ENCODE measurements at regions not wholly inside any gene's neighbourhood (a gene's known extent, or its start where the extent isn't known, plus 50 kb on each side); places are given as distances from the start of the nearest gene placed in this dataset.

DNA sequence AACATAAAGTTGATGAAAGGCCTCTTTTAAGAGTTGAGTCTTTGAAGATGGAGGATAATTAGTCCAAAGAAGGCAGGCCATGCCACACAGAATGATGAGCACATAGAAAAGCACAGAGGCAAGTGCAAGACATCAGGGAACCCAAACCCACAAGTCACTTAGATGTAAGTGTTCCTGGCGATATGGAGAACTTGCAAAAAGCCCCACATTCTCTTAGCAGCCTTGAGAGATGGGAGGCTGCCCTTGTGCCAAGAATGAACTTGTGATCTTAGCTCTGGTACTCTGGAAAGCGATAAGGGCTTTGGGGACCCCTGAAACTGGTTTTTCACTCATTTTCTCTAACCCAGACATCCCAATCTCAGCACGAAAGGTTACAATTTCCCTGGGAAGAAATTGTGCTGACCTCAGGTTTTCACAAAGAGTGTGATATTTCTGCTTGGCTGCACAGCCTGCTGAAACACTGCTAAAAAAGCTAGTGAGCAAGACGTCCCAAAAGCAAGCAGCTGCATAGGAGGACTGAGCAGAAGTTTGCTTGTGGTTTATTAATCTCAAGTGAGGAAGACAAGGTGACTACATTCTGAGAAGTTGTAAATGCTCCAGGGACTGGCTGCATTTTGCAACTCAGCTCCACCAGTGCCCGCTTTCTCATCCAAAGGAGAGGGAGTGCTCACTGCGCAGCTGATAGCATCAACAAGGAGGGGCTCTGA is 496.9 kb upstream of the CAMK1G start:
- peak; percentile 78 for DNase-seq
- Histone ChIP-seq H3F3A (ENCODE audit: insufficient read depth, low read length) (peaks cover 16% of the 10 kb centered on the region), H3K4me3 (ENCODE audit: low read length) (no peak overlapping the region), H3K27ac (ENCODE audit: low read length) (peak overlapping the region; percentile 32; the same call in 1 of the 2 replicates), H3K27me3 (replicated peaks; ENCODE audit: insufficient read depth, low read length) (no peaks in the 10 kb centered on the region), H4K20me1 (ENCODE audit: insufficient read depth, low read length) (no peaks in the 10 kb centered on the region), H2AFZ (ENCODE audit: low read length) (peak overlapping the region; percentile 26), H3K9ac (ENCODE audit: low read length) (no peak overlapping the region), H3K4me2 (ENCODE audit: low read depth, low read length) (peak overlapping the region; percentile 12; the same call in 1 of the 2 replicates), H3K4me1 (ENCODE audit: low read length) (peaks cover 41% of the 10 kb centered on the region), H3K79me2 (ENCODE audit: low read length) (no peaks in the 10 kb centered on the region), H3K36me3 (replicated peaks; ENCODE audit: insufficient read depth, low read length) (no peaks in the 10 kb centered on the region), H3K9me2 (replicated peaks; ENCODE audit: insufficient read depth, low read length) (no peaks in the 10 kb centered on the region), H3K9me3 (replicated peaks; ENCODE audit: insufficient read depth, low read length) (no peaks in the 10 kb centered on the region)
- no peak for TF ChIP-seq EZH2 (optimal IDR thresholded peaks at IDR 0.05; ENCODE audit: low read depth, low read length)
- TF ChIP-seq EZH2phosphoT487 (IDR thresholded peaks at IDR 0.05; ENCODE audit: low read length), result no peak
- TF ChIP-seq, protein P1, sequence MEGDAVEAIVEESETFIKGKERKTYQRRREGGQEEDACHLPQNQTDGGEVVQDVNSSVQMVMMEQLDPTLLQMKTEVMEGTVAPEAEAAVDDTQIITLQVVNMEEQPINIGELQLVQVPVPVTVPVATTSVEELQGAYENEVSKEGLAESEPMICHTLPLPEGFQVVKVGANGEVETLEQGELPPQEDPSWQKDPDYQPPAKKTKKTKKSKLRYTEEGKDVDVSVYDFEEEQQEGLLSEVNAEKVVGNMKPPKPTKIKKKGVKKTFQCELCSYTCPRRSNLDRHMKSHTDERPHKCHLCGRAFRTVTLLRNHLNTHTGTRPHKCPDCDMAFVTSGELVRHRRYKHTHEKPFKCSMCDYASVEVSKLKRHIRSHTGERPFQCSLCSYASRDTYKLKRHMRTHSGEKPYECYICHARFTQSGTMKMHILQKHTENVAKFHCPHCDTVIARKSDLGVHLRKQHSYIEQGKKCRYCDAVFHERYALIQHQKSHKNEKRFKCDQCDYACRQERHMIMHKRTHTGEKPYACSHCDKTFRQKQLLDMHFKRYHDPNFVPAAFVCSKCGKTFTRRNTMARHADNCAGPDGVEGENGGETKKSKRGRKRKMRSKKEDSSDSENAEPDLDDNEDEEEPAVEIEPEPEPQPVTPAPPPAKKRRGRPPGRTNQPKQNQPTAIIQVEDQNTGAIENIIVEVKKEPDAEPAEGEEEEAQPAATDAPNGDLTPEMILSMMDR (IDR thresholded peaks at IDR 0.05; ENCODE audit: low read length), result no peak

DNA sequence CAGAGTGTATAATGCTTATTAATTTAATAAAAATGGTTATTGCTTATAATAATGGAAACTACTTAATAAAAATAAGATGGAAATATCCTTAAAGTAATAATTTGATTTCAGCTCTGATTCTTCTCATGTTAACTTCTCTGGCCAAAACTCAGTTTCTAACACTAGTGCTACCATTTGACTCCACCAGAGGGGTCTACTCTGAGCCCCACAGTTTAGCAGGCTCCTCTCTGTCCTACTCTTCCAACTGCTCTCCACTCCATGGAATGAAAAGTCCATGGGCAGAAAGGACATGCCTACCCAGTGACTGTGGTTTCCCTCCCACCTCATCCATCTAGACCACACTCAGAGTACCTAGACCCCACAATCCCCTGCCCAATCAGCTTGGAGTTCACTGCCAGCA is 489.1 kb upstream of the CAMK1G start:
- no peak overlapping the region for H2AFZ ChIP-seq (ENCODE audit: low read length)
- H3K9ac ChIP-seq (ENCODE audit: low read length), result no peak overlapping the region
- TF ChIP-seq EZH2phosphoT487 (IDR thresholded peaks at IDR 0.05; ENCODE audit: low read length) (no peak), EZH2 (optimal IDR thresholded peaks at IDR 0.05; ENCODE audit: low read depth, low read length) (no peak)
- TF ChIP-seq, protein P1 (IDR thresholded peaks at IDR 0.05; ENCODE audit: low read length), result peak; percentile 10; the same call in 1 of the 2 replicates
- H3K9me2 ChIP-seq (replicated peaks; ENCODE audit: insufficient read depth, low read length), result no peaks in the 10 kb centered on the region
- peaks cover 10% of the 10 kb centered on the region for H3K4me1 ChIP-seq (ENCODE audit: low read length)
- no peak overlapping the region for H3K4me2 ChIP-seq (ENCODE audit: low read depth, low read length)
- H3K27ac ChIP-seq (ENCODE audit: low read length), result no peak overlapping the region
- DNase-seq, result no peak
- no peaks in the 10 kb centered on the region for H4K20me1 ChIP-seq (ENCODE audit: insufficient read depth, low read length)
- no peaks in the 10 kb centered on the region for H3K27me3 ChIP-seq (replicated peaks; ENCODE audit: insufficient read depth, low read length)
- peaks cover 11% of the 10 kb centered on the region; the same call in 1 of the 2 replicates for H3F3A ChIP-seq (ENCODE audit: insufficient read depth, low read length)
- no peaks in the 10 kb centered on the region for H3K79me2 ChIP-seq (ENCODE audit: low read length)
- H3K36me3 ChIP-seq (replicated peaks; ENCODE audit: insufficient read depth, low read length), result no peaks in the 10 kb centered on the region
- no peaks in the 10 kb centered on the region for H3K9me3 ChIP-seq (replicated peaks; ENCODE audit: insufficient read depth, low read length)
- H3K4me3 ChIP-seq (ENCODE audit: low read length), result no peak overlapping the region

DNA sequence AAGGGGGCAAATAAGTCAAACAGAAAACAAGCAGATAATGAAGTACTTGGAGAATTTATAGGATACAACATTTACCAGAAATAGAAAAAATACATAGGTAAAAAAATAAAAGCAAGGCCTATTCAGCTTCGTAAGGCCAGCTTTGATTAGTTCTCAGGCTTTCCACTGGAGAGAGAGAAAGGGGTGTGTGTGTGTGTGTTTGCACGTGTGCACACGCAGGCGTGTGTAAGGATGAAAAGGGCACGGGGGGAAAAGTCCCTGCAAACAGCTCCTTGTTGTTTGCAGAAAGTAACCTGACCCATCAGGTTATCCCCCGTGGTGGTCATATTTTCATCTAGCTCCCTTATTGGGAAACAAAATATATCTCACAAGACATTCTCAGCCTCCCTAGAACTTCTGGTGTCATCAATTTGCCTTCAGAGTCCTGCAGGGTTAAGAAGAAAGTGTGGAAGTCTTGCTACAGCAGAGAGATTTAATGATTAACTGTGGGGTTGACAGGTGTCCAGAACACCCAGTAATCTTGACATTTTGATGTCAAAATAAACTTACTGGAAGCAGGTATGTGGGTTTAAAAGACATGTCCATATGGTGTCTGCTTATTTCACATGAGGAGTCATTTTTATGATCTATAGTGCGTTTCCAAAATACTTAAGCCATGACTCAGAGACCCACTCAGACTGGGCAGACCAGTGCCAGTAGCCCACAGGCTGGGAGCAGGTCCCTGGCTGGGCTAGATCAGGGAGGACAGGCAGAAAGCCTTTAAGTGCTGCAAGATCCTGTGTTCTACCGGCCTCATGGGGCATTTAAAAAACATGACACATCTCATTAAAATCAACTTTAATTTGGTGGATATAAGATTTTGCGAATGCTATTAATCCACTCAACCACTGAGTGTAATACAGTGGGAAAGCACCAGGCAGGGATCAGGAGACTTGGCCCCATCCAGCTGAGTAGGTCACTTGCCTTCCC is 487.6 kb upstream of the CAMK1G start:
- Histone ChIP-seq H3K9me3 (replicated peaks; ENCODE audit: insufficient read depth, low read length) (no peaks in the 10 kb centered on the region), H3K9me2 (replicated peaks; ENCODE audit: insufficient read depth, low read length) (no peaks in the 10 kb centered on the region), H3K4me2 (ENCODE audit: low read depth, low read length) (no peak overlapping the region), H3K79me2 (ENCODE audit: low read length) (no peaks in the 10 kb centered on the region), H3K9ac (ENCODE audit: low read length) (no peak overlapping the region), H4K20me1 (ENCODE audit: insufficient read depth, low read length) (no peaks in the 10 kb centered on the region), H3F3A (ENCODE audit: insufficient read depth, low read length) (peaks cover 11% of the 10 kb centered on the region; the same call in 1 of the 2 replicates), H3K27ac (ENCODE audit: low read length) (no peak overlapping the region), H3K36me3 (replicated peaks; ENCODE audit: insufficient read depth, low read length) (no peaks in the 10 kb centered on the region), H3K27me3 (replicated peaks; ENCODE audit: insufficient read depth, low read length) (no peaks in the 10 kb centered on the region), H2AFZ (ENCODE audit: low read length) (no peak overlapping the region), H3K4me3 (ENCODE audit: low read length) (no peak overlapping the region), H3K4me1 (ENCODE audit: low read length) (peaks cover 10% of the 10 kb centered on the region)
- DNase-seq, result no peak
- TF ChIP-seq EZH2 (optimal IDR thresholded peaks at IDR 0.05; ENCODE audit: low read depth, low read length) (no peak), EZH2phosphoT487 (IDR thresholded peaks at IDR 0.05; ENCODE audit: low read length) (no peak)
- TF ChIP-seq, protein P1 (IDR thresholded peaks at IDR 0.05; ENCODE audit: low read length), result no peak

Data from MM.1S (cell line).